CD4-positive, alpha-beta T cell treated with Interferon gamma for 1 hour (primary cell): ENCODE measurements at regions not wholly inside any gene's neighbourhood (a gene's known extent, or its start where the extent isn't known, plus 50 kb on each side); places are given as distances from the start of the nearest gene placed in this dataset.

Source experiments
- DNase-seq: peaks from one replicate; pipeline ENCODE4 v3.0.0-alpha.2; 2020

- no peak for DNase-seq
Observed at GRCh38 chr6:12431023-12431422, 140.9 kb downstream of the EDN1 start.

GRCh38 chr6:12436224-12436623 is 146.1 kb downstream of the EDN1 start:
- no peak for DNase-seq

- no peak for DNase-seq
Observed at GRCh38 chr6:12436683-12437082, 146.5 kb downstream of the EDN1 start.

- no peak for DNase-seq
Observed at GRCh38 chr6:12439296-12439695, 149.1 kb downstream of the EDN1 start.

GRCh38 chr6:12440981-12441380 is 150.8 kb downstream of the EDN1 start:
- no peak for DNase-seq

GRCh38 chr6:12442455-12442854 is 152.3 kb downstream of the EDN1 start:
- no peak for DNase-seq

- no peak for DNase-seq
Observed at GRCh38 chr6:12446394-12446793, 156.2 kb downstream of the EDN1 start.

GRCh38 chr6:12449447-12449846 is 159.3 kb downstream of the EDN1 start:
- no peak for DNase-seq

GRCh38 chr6:12450467-12450866 is 160.3 kb downstream of the EDN1 start:
- DNase-seq = no peak

GRCh38 chr6:12456343-12456742 is 166.2 kb downstream of the EDN1 start:
- DNase-seq = no peak

- no peak for DNase-seq
Observed at GRCh38 chr6:12457094-12457493, 166.9 kb downstream of the EDN1 start.

- DNase-seq = no peak
Observed at GRCh38 chr6:12458558-12458957, 168.4 kb downstream of the EDN1 start.

GRCh38 chr6:12459945-12460661 is 169.9 kb downstream of the EDN1 start:
- no peak for DNase-seq

- no peak for DNase-seq
Observed at GRCh38 chr6:12467706-12468670, 177.8 kb downstream of the EDN1 start.

- no peak for DNase-seq
Observed at GRCh38 chr6:12472601-12473038, 182.5 kb downstream of the EDN1 start.

- no peak for DNase-seq
Observed at GRCh38 chr6:12473494-12473893, 183.3 kb downstream of the EDN1 start.

- DNase-seq = no peak
Observed at GRCh38 chr6:12474167-12475140, 184.3 kb downstream of the EDN1 start.

GRCh38 chr6:12476484-12476883 is 186.3 kb downstream of the EDN1 start:
- no peak for DNase-seq

GRCh38 chr6:12477616-12478015 is 187.5 kb downstream of the EDN1 start:
- no peak for DNase-seq

- no peak for DNase-seq
Observed at GRCh38 chr6:12478921-12479320, 188.8 kb downstream of the EDN1 start.

- no peak for DNase-seq
Observed at GRCh38 chr6:12479451-12479850, 189.3 kb downstream of the EDN1 start.

- no peak for DNase-seq
Observed at GRCh38 chr6:12479881-12480280, 189.7 kb downstream of the EDN1 start.

- DNase-seq = no peak
Observed at GRCh38 chr6:12480379-12480778, 190.2 kb downstream of the EDN1 start.
